ENCODE measurements at regions not wholly inside any gene's neighbourhood (a gene's known extent, or its start where the extent isn't known, plus 50 kb on each side); places are given as distances from the start of the nearest gene placed in this dataset.

GRCh38 chr5:160961761-160962160 lies 109.8 kb upstream of the ATP10B start:
- no peaks in the 10 kb centered on the region for H3K27me3 ChIP-seq
- no peak for TF ChIP-seq POLR2A (IDR thresholded peaks at IDR 0.05)
- TF ChIP-seq CTCF (IDR thresholded peaks at IDR 0.05), result no peak
- no peaks in the 10 kb centered on the region for H3K4me1 ChIP-seq (replicated peaks in 1 of 2)
- WGBS, 4 donors, result 78 to 89% (median 84%) methylated on average over 2 of the region's 2 CpGs
- H3K4me3 ChIP-seq, result no peak overlapping the region
- H3K36me3 ChIP-seq (replicated peaks in 1 of 2), result no peaks in the 10 kb centered on the region
- no peak overlapping the region for H3K27ac ChIP-seq
- no peak for DNase-seq
- H3K9me3 ChIP-seq (replicated peaks in 1 of 3), result no peaks in the 10 kb centered on the region
- intact Hi-C loops (cut with DNase I), result no loop called here

- DNase-seq, result no peak
- no peak for TF ChIP-seq POLR2A (IDR thresholded peaks at IDR 0.05)
- TF ChIP-seq CTCF (IDR thresholded peaks at IDR 0.05), result no peak
- intact Hi-C loops (cut with DNase I), result no loop called here
- Histone ChIP-seq H3K9me3 (replicated peaks in 1 of 3) (no peaks in the 10 kb centered on the region), H3K27ac (no peak overlapping the region), H3K27me3 (no peaks in the 10 kb centered on the region), H3K4me1 (replicated peaks in 1 of 2) (no peaks in the 10 kb centered on the region), H3K36me3 (replicated peaks in 1 of 2) (no peaks in the 10 kb centered on the region), H3K4me3 (no peak overlapping the region)
- WGBS, 4 donors, result 42 to 52% (median 50%) methylated on average over 1 of the region's 1 CpG
Observed at GRCh38 chr5:160961038-160961437, 109.0 kb upstream of the ATP10B start.

- TF ChIP-seq CTCF (IDR thresholded peaks at IDR 0.05) (no peak), POLR2A (IDR thresholded peaks at IDR 0.05) (no peak)
- Histone ChIP-seq H3K36me3 (replicated peaks in 1 of 2) (no peaks in the 10 kb centered on the region), H3K4me1 (replicated peaks in 1 of 2) (no peaks in the 10 kb centered on the region), H3K9me3 (replicated peaks in 1 of 3) (no peaks in the 10 kb centered on the region), H3K27me3 (no peaks in the 10 kb centered on the region), H3K27ac (no peak overlapping the region), H3K4me3 (no peak overlapping the region)
- intact Hi-C loops (cut with DNase I), result no loop called here
- WGBS, 4 donors, result 60 to 73% (median 67%) methylated on average over 2 of the region's 2 CpGs
- DNase-seq, result no peak
Observed at GRCh38 chr5:160960592-160960991, 108.6 kb upstream of the ATP10B start.

DNA sequence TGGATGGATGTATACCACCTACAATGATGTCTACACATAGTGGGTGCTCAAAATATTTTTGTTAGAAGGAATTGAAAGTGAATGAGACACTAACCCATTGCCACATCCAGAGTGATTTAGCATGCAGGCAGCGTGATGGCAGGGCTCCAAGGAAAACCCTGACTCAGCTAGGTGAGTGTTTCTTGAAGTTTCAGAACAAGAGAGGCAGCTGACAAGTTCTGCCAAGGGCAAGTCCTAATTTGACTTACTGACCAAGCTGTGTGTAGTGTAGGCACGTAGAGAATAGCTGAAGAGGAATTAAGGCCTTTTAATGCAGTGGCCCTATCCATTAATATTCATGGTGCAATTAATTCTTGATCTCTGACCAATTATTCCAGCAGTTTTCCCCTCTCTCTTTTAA lies 107.8 kb upstream of the ATP10B start:
- intact Hi-C loops (cut with DNase I), result no loop called here
- WGBS, 4 donors, result 10 to 56% (median 37%) methylated on average over 2 of the region's 2 CpGs
- Histone ChIP-seq H3K27ac (no peak overlapping the region), H3K4me1 (replicated peaks in 1 of 2) (no peaks in the 10 kb centered on the region), H3K9me3 (replicated peaks in 1 of 3) (no peaks in the 10 kb centered on the region), H3K27me3 (no peaks in the 10 kb centered on the region), H3K36me3 (replicated peaks in 1 of 2) (no peaks in the 10 kb centered on the region), H3K4me3 (no peak overlapping the region)
- DNase-seq, result peak; percentile 52 to 80 (median 75)
- TF ChIP-seq CTCF (IDR thresholded peaks at IDR 0.05), result no peak
- TF ChIP-seq POLR2A (IDR thresholded peaks at IDR 0.05), result no peak

Data from adrenal gland (tissue), 9 donors.